MCF 10A (cell line): ENCODE measurements at regions not wholly inside any gene's neighbourhood (a gene's known extent, or its start where the extent isn't known, plus 50 kb on each side); places are given as distances from the start of the nearest gene placed in this dataset.

Source experiments
- BruUV-seq: library from RNA; stranded (reverse); fragments of 400-500 nt; replicated peaks from 2 replicates; lab custom pipeline; 2021; lab: Mats Ljungman, UMichigan
- CTCF ChIA-PET: fragments of 300-600 bp; sonication (Branson Sonifier 250); formaldehyde crosslinking; extraction: SDS; loops from one replicate; lab custom pipeline; 2021; ENCODE audit warnings: antibody characterized with exemption, inconsistent platforms; lab: Yijun Ruan, JAX
- POLR2A ChIA-PET: fragments of 300-600, 350-650 bp; sonication (Branson Sonifier 250); formaldehyde crosslinking; extraction: SDS; loops from one replicate; lab custom pipeline; 2020; ENCODE audit warnings: antibody characterized with exemption, inconsistent platforms; lab: Yijun Ruan, JAX
- DNase-seq: peaks from one replicate; pipeline ENCODE4 v3.0.0-alpha.2; 2018; ENCODE audit not compliant: unreplicated experiment
- H3K27ac Mint-ChIP-seq: one replicate; pipeline ENCODE4 v1.8.0; 2022; ENCODE audit warnings: mild to moderate bottlenecking, low read depth, mixed read lengths; ENCODE audit not compliant: unreplicated experiment
- H3K27me3 Mint-ChIP-seq: one replicate; pipeline ENCODE4 v1.8.0; 2022; ENCODE audit warnings: mixed read lengths; ENCODE audit not compliant: insufficient read depth, unreplicated experiment
- H3K36me3 Mint-ChIP-seq: one replicate; pipeline ENCODE4 v1.8.0; 2022; ENCODE audit warnings: mild to moderate bottlenecking, moderate library complexity, mixed read lengths; ENCODE audit not compliant: insufficient read depth, unreplicated experiment
- H3K4me1 Mint-ChIP-seq: one replicate; pipeline ENCODE4 v1.8.0; 2022; ENCODE audit warnings: mixed read lengths; ENCODE audit not compliant: insufficient read depth, unreplicated experiment
- H3K4me3 Mint-ChIP-seq: one replicate; pipeline ENCODE4 v1.8.0; 2022; ENCODE audit warnings: mild to moderate bottlenecking, moderate library complexity, mixed read lengths; ENCODE audit not compliant: unreplicated experiment
- H3K9me3 Mint-ChIP-seq: one replicate; pipeline ENCODE4 v1.8.0; 2022; ENCODE audit warnings: mixed read lengths; ENCODE audit not compliant: unreplicated experiment
- CTCF ChIP-seq: fragments of 200-600 bp; IDR thresholded peaks from one replicate; pipeline ENCODE4 v1.8.0; 2022; ENCODE audit warnings: antibody characterized with exemption, mild to moderate bottlenecking; ENCODE audit not compliant: unreplicated experiment
- intact Hi-C: fragments of 100-400 bp; cut with micrococcal nuclease; formaldehyde crosslinking; loops from 2 replicates; pipeline ENCODE4 v1.14.1; 2022

GRCh38 chr18:67574749-67575148 is 58.2 kb upstream of the DSEL start:
- intact Hi-C loops: no loop called here
- no peaks in the 10 kb centered on the region for H3K36me3 Mint-ChIP-seq
- peaks cover 7% of the 10 kb centered on the region for H3K9me3 Mint-ChIP-seq
- no peak overlapping the region for H3K27ac Mint-ChIP-seq
- ChIA-PET POLR2A (no interaction called here), CTCF (no interaction called here)
- DNase-seq: no peak
- H3K27me3 Mint-ChIP-seq: no peaks in the 10 kb centered on the region
- H3K4me1 Mint-ChIP-seq: peaks cover 5% of the 10 kb centered on the region
- H3K4me3 Mint-ChIP-seq: no peak overlapping the region
- TF ChIP-seq CTCF: no peak
- BruUV-seq: no TSS peak

- ChIA-PET CTCF (no interaction called here), POLR2A (no interaction called here)
- Mint-ChIP-seq H3K4me3 (no peak overlapping the region), H3K27me3 (no peaks in the 10 kb centered on the region), H3K36me3 (no peaks in the 10 kb centered on the region), H3K4me1 (no peaks in the 10 kb centered on the region), H3K27ac (no peak overlapping the region), H3K9me3 (no peaks in the 10 kb centered on the region)
- intact Hi-C loops: no loop called here
- no peak for TF ChIP-seq CTCF
- no TSS peak for BruUV-seq
- no peak for DNase-seq
These were observed 51.6 kb upstream of the DSEL start for GRCh38 chr18:67568166-67568565.
